HG02884 (cell line): ENCODE measurements at regions not wholly inside any gene's neighbourhood (a gene's known extent, or its start where the extent isn't known, plus 50 kb on each side); places are given as distances from the start of the nearest gene placed in this dataset.
"Not testable (repeated sequence)": the region's sequence is repeated elsewhere in the genome, so short reads cannot be mapped to it uniquely, and the experiment has no call there.

Experiments
- ATAC-seq: cut with Tn5 transposase; IDR thresholded peaks from one replicate; pipeline ENCODE4 v1.9.1; 2021; ENCODE audit warnings: mild to moderate bottlenecking, moderate library complexity; ENCODE audit not compliant: unreplicated experiment

GRCh38 chr1:98296681-98297080, 364.8 kb upstream of the SNX7 start:
- ATAC-seq, result no peak

DNA sequence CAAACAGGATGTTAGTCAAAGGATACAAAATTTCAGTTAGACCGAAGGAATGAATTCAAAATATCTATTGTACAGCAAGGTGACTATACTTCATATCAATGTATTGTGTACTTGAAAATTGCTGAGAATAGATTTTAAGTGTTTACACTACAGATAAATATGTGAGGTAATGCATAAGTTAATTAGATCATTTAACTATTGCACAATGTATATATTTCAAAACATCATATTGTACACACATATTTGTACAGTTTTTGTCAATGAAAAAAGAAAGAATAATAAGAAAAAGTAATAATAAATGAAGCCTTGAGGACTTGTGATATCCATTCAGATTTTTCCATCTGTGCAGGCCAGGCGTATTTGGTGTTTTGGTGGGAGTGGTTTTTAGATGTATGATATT, 367.4 kb upstream of the SNX7 start:
- no peak for ATAC-seq

- ATAC-seq, result no peak
These were observed 368.5 kb upstream of the SNX7 start for GRCh38 chr1:98292994-98293393.

DNA sequence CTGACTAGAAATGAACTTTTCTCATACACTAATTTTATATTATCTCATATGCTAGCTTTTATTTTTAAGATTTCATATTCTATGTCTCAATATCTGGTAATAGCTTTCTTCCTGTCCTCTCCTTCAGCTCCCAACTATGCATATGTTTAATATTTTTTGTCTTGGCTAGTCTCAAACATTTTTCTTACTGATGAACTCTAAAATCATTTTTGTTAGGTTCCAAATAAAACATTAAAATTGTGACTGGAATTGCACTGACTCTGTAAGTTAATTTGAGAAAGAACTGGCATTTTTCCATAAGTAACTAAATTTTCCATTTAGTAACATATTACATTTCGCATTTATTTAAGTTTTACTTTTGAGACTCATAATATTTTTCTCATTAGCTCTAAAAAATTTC, 368.5 kb upstream of the DPYD start:
- ATAC-seq, result no peak

DNA sequence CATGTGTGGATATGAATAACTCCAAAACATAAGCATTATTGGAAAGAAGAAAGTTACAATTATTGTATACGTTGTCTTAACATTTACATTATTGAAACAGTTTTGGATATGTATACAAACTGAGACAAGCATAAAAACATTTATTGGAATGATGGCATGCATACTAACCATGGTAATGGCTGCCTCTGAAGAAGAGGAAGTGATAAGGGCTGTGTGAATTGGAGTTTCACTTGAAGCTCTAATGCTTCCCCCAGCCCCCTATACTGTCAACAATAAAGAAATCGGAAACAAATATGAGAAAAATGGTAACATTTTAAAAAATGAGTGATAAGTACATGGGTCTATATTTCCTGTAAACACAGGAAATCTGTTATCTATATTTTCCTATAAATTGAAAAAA, 367.7 kb upstream of the DPYD start:
- no peak for ATAC-seq

- ATAC-seq, result no peak
These were observed 366.8 kb upstream of the DPYD start for GRCh38 chr1:98287626-98288025.

DNA sequence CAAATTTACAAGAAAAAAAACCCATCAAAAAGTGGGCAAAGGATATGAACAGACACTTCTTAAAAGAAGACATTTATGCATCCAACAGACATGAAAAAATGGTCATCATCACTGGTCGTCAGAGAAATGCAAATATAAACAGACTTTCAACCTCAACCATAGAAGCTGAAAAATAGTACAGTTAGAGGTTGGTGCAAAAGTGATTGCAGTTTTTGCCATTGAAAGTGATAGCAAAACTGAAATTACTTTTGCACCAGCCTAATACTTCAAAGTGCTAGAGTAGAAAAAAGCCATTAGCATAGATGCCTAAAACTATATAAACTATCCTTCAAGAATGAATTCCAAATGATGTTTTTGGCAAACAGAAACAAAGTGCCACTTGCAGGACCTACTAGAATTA, 365.8 kb upstream of the DPYD start:
- ATAC-seq, result no peak

DNA sequence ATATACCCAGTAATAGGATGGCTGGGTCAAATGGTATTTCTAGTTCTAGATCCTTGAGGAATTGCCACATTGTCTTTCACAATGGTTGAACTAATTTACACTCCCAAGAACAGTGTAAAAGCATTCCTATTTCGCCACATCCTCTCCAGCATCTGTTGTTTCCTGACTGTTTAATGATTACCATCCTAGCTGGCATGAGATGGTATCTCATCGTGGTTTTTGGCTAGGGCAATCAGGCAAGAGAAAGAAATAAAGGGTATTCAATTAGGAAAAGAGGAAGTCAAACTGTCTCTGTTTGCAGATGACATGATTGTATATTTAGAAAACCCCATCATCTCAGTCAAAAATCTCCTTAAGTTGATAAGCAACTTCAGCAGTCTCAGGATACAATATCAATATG, 364.5 kb upstream of the DPYD start:
- not testable (repeated sequence) for ATAC-seq

DNA sequence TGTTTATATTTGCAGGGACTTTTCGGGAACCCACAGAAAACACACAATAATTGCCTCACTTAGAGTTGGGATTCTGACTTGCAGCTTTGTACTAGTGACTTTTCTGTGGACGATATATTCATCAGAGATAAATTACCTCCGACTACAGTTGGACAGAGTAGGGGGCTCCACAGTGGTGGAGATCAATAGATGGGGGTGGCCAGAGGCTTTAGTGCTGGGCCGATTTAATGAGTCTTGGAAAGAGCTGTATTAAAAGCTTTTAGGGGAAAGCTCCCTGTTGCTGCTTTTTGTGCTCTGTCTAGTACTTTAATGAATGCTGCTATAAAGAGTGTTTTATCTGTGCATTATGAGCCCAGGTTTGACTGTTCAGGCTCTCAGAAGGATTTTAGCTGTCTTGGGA, 359.2 kb upstream of the DPYD start:
- no peak for ATAC-seq

DNA sequence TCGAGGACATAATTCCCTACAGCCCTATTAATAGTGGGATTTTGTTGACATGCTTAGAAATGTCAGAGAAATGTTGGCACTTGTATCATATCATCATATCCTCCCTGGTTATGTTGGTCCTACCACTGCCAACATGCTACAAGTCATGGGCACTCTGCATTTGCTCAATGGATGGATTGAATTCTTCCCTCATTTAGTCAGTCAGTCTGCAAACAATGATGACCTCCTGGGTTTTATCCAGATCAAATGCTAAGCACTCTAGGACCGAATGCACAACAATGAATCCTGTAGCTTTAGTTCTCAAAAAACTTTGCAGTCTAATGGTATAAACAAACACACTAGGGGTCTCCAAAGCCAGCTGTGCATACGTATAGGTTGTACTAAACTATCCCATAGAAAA, 357.2 kb upstream of the DPYD start:
- ATAC-seq, result no peak

DNA sequence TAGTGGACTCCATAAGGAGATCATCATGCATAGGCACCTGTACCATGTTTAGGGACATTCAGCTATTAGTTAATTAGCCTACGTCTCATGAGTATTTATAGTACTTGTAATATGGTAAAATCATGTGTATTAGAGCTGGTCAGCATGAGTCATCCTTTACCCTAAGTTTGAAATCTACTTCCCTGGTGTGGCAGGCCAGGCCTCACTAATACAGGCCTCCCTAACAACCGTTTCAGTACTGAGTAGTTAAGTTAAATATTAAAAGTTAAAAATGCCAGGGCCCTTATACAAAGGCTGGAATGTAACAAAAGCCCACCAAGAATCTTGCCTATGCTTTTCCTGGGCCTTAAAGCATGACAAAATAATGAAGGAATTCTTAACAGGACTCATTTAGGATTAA, 356.3 kb upstream of the DPYD start:
- ATAC-seq, result no peak

DNA sequence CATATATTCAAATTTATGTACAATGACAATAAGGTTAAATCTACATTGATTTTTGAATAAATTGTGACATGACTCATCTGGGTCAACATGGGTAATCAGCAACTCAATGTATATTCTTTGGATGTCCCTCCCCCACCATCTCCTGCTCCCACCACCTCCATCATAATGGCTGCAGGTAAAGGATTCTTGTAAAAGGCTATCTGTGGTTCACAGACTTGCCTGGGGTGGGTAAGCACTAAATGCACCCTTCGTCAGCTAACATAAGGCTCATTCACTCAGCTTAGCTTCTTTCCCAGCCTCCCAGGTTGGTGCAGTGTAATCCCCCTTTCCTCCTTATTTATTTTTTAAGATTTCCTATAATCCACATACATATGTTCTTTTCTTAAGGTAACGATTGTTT, 355.7 kb upstream of the DPYD start:
- ATAC-seq, result no peak

DNA sequence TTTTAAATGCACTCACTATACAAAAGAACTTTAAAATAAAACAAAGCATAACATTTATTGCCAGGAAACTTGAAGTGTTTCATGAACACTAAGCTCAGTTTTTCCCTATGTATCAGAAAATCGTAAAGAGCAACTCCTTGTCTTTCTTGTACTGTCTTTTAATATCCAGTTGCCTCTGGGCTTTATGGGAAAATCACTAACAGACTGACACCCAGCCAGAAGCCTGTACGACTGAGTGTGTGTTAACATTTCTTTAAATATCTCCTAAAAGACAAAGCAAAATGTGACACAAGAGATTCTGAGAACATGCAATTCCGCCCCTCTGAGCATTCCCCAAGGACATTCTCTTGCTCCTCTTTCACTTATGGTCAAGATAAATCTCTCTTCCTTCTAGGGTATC, 347.5 kb upstream of the DPYD start:
- no peak for ATAC-seq

DNA sequence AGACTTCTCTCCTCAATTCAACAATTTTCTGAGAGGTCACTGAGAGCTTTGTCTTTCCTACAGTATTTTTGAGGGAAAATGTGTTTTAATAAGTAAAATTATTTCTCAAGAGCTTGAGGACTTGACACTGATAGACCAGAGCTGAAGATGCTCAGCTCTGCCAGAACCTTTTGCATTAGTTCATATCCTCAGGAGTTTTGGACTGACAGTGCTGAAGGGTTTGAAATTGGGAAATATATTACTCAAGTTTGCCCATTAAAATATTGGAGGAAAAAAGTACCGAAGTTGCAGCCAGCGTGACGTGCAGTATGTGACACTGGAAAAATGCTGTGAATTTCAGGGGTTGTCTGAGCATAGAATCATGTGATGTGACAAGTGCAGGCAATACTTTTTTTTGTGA, 346.6 kb upstream of the DPYD start:
- no peak for ATAC-seq

DNA sequence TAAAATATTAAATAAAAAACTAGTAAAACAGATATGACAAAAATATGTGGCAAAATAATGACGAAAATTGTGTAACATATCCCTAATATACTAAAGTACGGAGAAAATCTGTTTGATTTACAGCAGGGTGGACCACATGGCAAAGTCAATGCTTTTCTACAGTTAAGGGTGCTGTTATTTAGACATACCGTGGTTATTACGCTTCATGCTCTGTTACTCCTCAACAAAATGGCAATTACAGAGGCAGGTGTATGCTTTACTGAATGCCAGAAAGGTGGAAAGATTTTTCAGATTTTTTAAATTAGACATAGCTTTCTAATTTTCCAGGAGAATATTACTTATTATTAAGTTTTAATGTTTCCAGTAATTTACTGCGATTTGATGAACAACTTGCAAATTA, 343.9 kb upstream of the DPYD start:
- no peak for ATAC-seq

DNA sequence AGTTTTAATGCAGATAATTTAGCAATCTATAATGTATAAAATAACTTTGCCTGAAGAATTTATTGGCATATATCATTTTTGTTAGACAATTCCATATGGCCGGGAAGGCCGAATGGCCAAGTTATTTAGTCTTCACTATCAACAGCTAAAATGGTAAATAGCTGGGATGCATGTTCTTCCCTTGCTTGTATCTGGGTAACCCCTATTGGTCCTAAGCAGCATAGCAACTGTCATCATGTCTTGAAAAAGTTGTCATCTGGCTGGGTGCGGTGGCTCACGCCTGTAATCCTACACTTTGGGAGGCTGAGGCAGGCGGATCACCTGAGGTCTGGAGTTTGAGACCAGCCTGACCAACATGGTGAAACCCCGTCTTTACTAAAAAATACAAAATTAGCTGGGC, 340.0 kb upstream of the DPYD start:
- no peak for ATAC-seq

GRCh38 chr1:98260412-98260811, 339.6 kb upstream of the DPYD start:
- no peak for ATAC-seq

- no peak for ATAC-seq
These were observed 335.9 kb upstream of the DPYD start for GRCh38 chr1:98256700-98257099.

GRCh38 chr1:98253145-98253544, 332.3 kb upstream of the DPYD start:
- ATAC-seq, result no peak

DNA sequence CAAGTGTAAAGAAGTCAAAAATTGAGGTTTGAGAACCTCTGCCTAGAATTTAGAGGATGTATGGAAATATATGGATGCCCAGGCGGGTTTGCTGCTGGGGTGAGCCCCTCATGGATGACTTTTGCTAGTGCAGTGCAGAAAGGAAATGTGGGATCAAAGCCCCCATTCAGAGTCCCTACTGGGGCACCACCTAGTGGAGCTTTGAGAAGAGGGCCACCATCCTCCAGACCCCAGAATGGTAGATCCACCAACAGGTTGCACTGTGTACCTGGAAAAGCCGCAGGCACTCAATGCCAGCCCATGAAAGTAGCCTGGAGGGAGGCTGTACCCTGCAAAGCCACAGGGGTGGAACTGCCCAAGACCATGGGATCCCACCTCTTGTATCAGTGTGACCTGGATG, 330.7 kb upstream of the DPYD start:
- no peak for ATAC-seq

- ATAC-seq, result no peak
These were observed 311.8 kb upstream of the DPYD start for GRCh38 chr1:98232678-98233077.

DNA sequence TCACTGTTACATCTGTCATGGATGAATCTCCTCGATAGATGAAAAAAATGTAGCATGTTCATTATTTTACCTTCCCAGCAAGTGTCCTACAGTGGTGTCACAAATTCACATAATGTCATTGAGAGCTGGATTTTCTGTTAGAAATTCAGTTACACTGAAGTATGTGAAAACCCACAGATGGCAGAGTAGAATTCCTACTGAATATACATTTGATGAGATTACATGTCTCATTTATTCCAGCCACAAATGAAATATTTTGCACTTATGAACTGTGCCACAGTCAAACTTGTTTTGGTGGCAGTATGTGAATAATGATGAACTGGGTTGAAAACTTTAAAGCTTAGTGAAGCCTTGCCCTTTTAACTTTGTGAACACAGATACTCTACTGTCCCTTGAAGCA, 301.9 kb upstream of the DPYD start:
- ATAC-seq, result no peak

DNA sequence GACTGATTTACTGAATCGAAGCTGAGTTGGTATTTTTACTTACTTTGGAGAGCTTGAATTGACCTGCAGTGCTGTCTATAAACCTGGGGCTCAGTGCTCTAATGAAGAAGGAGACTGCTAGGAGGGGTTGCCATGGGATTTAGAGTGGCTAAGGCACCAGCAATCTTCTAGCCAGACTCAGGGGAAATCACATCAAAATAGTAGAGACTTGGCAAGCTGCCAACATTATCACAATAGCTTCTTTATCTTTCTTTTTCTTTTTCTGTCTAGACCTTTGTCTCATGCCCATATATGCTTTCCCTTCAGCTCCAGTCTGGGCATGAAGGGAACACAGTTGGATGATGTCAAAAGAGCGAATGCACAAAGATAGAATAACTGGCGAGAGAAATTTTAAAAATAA, 301.1 kb upstream of the DPYD start:
- ATAC-seq, result no peak

DNA sequence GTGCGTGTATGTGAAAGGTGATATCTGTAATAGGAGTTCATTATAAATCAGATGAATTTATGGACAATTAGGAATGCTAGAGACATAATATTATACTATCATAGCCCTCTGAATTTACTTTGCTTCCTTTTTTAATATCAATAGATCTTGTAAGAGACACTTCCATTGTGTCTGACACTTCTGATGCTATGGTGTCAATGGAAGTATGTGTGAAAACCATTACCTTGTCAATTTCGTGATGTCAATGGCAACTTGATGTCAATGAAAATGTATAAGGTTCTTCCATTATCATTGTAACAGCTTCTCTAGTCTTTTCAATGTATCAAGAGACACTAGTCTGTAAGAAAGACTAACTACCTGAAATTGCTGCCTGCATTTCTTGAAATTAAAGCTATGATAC, 296.8 kb upstream of the DPYD start:
- ATAC-seq, result no peak
